ENCODE measurements at regions not wholly inside any gene's neighbourhood (a gene's known extent, or its start where the extent isn't known, plus 50 kb on each side); places are given as distances from the start of the nearest gene placed in this dataset.
"Not testable (repeated sequence)": the region's sequence is repeated elsewhere in the genome, so short reads cannot be mapped to it uniquely, and the experiment has no call there.

- Histone ChIP-seq H3K36me3 (replicated peaks in 1 of 2; ENCODE audit: insufficient read depth in 1 of 2, low read depth in 2 of 2) (no peaks in the 10 kb centered on the region), H3K4me3 (no peak overlapping the region), H3K9me3 (no peaks in the 10 kb centered on the region), H3K4me1 (peaks cover 8% of the 10 kb centered on the region), H3K27ac (no peak overlapping the region), H3K27me3 (no peaks in the 10 kb centered on the region)
- DNase-seq: no peak
- TF ChIP-seq POLR2A (IDR thresholded peaks at IDR 0.05) (no peak), CTCF (IDR thresholded peaks at IDR 0.05) (no peak)
- no peak for ATAC-seq
- 56 to 77% methylated on average over 2 of the region's 2 CpGs for WGBS, 2 donors
- intact Hi-C loops (cut with DNase I): no loop called here
Observed at GRCh38 chr6:150691463-150691862, 91.8 kb downstream of the PLEKHG1 start.

DNA sequence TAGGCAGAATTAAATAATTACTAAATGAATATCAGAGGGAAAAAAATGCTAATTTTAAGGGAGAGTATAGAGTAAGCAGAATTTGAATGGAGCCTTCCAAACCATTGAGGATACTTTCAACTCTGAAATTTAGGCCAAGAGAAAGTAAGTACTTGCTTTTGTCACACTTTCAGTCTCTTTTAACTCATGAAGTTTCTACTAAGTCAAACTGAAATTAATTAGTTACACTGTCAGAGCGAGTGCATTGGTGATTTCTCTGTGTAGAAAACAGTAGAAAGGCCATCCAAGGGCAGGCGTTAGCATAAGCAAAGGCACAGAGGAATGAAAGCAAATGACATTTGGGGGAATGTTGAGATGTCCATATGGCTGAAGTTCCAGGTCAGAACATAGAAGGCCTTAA, 92.9 kb downstream of the PLEKHG1 start:
- intact Hi-C loops (cut with DNase I): no loop called here
- ATAC-seq: no peak
- Histone ChIP-seq H3K36me3 (replicated peaks in 1 of 2; ENCODE audit: insufficient read depth in 1 of 2, low read depth in 2 of 2) (no peaks in the 10 kb centered on the region), H3K9me3 (no peaks in the 10 kb centered on the region), H3K27me3 (no peaks in the 10 kb centered on the region), H3K4me1 (peaks cover 5% of the 10 kb centered on the region), H3K27ac (no peak overlapping the region), H3K4me3 (no peak overlapping the region)
- 88 to 94% methylated on average over 2 of the region's 2 CpGs for WGBS, 2 donors
- no peak for TF ChIP-seq CTCF (IDR thresholded peaks at IDR 0.05)
- no peak for TF ChIP-seq POLR2A (IDR thresholded peaks at IDR 0.05)
- no peak for DNase-seq

DNA sequence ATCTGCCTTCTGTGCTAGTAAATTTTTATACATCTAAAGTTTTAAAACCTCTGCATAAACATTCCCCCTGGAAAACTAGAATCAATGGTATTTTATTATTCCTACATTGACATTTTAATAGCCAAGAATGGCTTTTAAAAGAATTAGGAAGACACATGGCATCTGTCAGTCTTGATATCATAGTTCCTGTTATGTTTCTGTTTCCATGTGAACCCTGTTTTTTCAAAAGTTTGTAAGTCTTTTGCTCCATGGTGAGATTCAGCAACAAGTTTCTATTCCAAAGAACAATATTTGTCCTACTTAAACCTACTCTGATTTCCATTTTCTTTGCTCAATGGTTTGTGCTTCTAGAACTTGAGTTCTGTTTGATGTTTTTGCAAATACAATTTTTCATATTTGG, 95.2 kb downstream of the PLEKHG1 start:
- no peaks in the 10 kb centered on the region for H3K4me1 ChIP-seq
- no peaks in the 10 kb centered on the region for H3K27me3 ChIP-seq
- ATAC-seq (no peak), DNase-seq (no peak)
- no peak overlapping the region for H3K27ac ChIP-seq
- no peaks in the 10 kb centered on the region for H3K9me3 ChIP-seq
- no peak overlapping the region for H3K4me3 ChIP-seq
- intact Hi-C loops (cut with DNase I): no loop called here
- TF ChIP-seq POLR2A (IDR thresholded peaks at IDR 0.05) (no peak), CTCF (IDR thresholded peaks at IDR 0.05) (no peak)
- no peaks in the 10 kb centered on the region for H3K36me3 ChIP-seq (replicated peaks in 1 of 2; ENCODE audit: insufficient read depth in 1 of 2, low read depth in 2 of 2)

GRCh38 chr6:150695652-150696051, 96.0 kb downstream of the PLEKHG1 start:
- no peaks in the 10 kb centered on the region for H3K9me3 ChIP-seq
- H3K4me3 ChIP-seq: no peak overlapping the region
- no peak for TF ChIP-seq CTCF (IDR thresholded peaks at IDR 0.05)
- no peak for TF ChIP-seq POLR2A (IDR thresholded peaks at IDR 0.05)
- intact Hi-C loops (cut with DNase I): no loop called here
- ATAC-seq: no peak
- DNase-seq: no peak
- no peaks in the 10 kb centered on the region for H3K36me3 ChIP-seq (replicated peaks in 1 of 2; ENCODE audit: insufficient read depth in 1 of 2, low read depth in 2 of 2)
- H3K27me3 ChIP-seq: no peaks in the 10 kb centered on the region
- 62 to 75% methylated on average over 2 of the region's 2 CpGs for WGBS, 2 donors
- no peaks in the 10 kb centered on the region for H3K4me1 ChIP-seq
- no peak overlapping the region for H3K27ac ChIP-seq

DNA sequence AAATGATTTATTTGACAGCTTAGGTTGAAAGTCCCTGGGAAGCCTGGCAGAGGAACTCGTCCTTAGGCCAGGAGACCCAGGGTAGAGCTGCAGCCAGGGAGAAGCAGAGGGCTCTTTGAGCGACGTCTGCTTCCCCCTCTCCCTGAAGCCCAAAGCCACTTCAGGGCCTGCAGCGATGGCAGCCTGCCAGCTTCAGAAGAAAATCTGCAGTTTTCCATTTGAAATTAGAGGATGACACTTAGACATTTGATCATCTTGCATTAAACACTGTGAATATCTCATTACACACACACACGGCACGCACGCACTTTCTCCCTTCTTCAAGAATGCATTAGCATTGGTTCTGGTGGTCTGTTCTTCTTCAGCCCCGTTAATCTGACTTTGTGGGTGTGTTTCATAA, 96.5 kb downstream of the PLEKHG1 start:
- intact Hi-C loops (cut with DNase I): no loop called here
- Histone ChIP-seq H3K4me3 (no peak overlapping the region), H3K27ac (no peak overlapping the region), H3K9me3 (no peaks in the 10 kb centered on the region), H3K4me1 (no peaks in the 10 kb centered on the region), H3K27me3 (no peaks in the 10 kb centered on the region), H3K36me3 (replicated peaks in 1 of 2; ENCODE audit: insufficient read depth in 1 of 2, low read depth in 2 of 2) (no peaks in the 10 kb centered on the region)
- ATAC-seq (no peak), DNase-seq (no peak)
- TF ChIP-seq CTCF (IDR thresholded peaks at IDR 0.05) (no peak), POLR2A (IDR thresholded peaks at IDR 0.05) (no peak)
- 62 to 81% methylated on average over 8 of the region's 8 CpGs for WGBS, 2 donors

GRCh38 chr6:150696918-150697317, 97.2 kb downstream of the PLEKHG1 start:
- DNase-seq; H3K4me1 ChIP-seq; H3K4me3 ChIP-seq; H3K9me3 ChIP-seq; H3K27me3 ChIP-seq; intact Hi-C loops (cut with DNase I); H3K36me3 ChIP-seq (replicated peaks in 1 of 2; ENCODE audit: insufficient read depth in 1 of 2, low read depth in 2 of 2); H3K27ac ChIP-seq; ATAC-seq: not testable (repeated sequence)
- 79 to 92% methylated on average over 3 of the region's 3 CpGs for WGBS, 2 donors

Data from body of pancreas (tissue), 4 donors.